ENCODE measurements at regions not wholly inside any gene's neighbourhood (a gene's known extent, or its start where the extent isn't known, plus 50 kb on each side); places are given as distances from the start of the nearest gene placed in this dataset.

- TF ChIP-seq BCL11A (IDR thresholded peaks at IDR 0.05; ENCODE audit: low read depth in 2 of 2, low read length in 2 of 2) = no peak
- no peak for TF ChIP-seq CTCF (IDR thresholded peaks at IDR 0.05; ENCODE audit: control extremely low read depth in 1 of 3, insufficient read depth in 1 of 3, low read depth in 1 of 3, low read length in 3 of 3)
- no peak for TF ChIP-seq SUZ12 (IDR thresholded peaks at IDR 0.05; ENCODE audit: low read length)
- TF ChIP-seq BRCA1 (IDR thresholded peaks at IDR 0.05; ENCODE audit: low read depth, low read length) = no peak
- no peak for TF ChIP-seq MAFK (IDR thresholded peaks at IDR 0.05; ENCODE audit: low read depth, low read length)
Measured at GRCh38 chr2:120667981-120668380, 67.7 kb upstream of the GLI2 start (continued).
